VCaP (cell line): ENCODE measurements at regions not wholly inside any gene's neighbourhood (a gene's known extent, or its start where the extent isn't known, plus 50 kb on each side); places are given as distances from the start of the nearest gene placed in this dataset.
A peak's percentile ranks its signal among the peaks of the same experiment; 100 is the strongest.

ENCODE experiments used
- H3K27ac ChIP-seq: fragments of 450-650 bp; 2 replicates; pipeline ENCODE4 v1.5.1; 2017
- TF ChIP-seq, protein P1 (sequence below): fragments of 450-650 bp; conservative IDR thresholded peaks from 2 replicates; pipeline ENCODE4 v1.5.1; 2017; ENCODE audit warnings: mild to moderate bottlenecking, moderate library complexity

DNA sequence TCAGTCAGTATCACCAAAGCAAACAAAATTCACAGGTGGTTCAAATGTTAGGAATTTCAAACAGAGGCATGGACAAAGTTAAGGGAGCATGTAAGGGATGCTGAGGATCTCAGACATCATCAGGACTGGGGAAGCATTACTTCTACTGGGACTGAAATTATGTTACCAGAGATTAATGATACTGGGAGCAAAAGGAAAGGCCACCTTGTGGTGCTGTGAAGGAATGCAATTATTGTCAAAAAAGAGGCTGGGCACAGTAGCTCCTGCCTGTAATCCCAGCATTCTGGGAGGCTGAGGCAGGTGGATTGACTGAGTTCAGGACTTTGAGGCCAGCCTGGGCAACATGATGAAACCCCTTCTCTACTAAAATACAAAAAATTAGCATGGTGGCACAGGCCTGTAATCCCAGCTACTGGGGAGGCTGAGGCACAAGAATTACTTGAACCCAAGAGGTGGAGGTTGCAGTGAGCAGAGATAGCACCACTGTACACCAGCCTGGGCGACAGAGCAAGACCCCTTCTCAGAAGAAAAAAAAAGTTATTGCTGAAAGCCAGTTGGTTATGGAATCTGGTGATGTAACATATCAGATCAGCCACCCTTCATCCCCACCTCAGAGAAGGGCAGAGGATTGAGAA, 954.3 kb downstream of the PCDH7 start:
- H3K27ac ChIP-seq: no peak overlapping the region
- TF ChIP-seq, protein P1, sequence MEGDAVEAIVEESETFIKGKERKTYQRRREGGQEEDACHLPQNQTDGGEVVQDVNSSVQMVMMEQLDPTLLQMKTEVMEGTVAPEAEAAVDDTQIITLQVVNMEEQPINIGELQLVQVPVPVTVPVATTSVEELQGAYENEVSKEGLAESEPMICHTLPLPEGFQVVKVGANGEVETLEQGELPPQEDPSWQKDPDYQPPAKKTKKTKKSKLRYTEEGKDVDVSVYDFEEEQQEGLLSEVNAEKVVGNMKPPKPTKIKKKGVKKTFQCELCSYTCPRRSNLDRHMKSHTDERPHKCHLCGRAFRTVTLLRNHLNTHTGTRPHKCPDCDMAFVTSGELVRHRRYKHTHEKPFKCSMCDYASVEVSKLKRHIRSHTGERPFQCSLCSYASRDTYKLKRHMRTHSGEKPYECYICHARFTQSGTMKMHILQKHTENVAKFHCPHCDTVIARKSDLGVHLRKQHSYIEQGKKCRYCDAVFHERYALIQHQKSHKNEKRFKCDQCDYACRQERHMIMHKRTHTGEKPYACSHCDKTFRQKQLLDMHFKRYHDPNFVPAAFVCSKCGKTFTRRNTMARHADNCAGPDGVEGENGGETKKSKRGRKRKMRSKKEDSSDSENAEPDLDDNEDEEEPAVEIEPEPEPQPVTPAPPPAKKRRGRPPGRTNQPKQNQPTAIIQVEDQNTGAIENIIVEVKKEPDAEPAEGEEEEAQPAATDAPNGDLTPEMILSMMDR: peak; percentile 78

DNA sequence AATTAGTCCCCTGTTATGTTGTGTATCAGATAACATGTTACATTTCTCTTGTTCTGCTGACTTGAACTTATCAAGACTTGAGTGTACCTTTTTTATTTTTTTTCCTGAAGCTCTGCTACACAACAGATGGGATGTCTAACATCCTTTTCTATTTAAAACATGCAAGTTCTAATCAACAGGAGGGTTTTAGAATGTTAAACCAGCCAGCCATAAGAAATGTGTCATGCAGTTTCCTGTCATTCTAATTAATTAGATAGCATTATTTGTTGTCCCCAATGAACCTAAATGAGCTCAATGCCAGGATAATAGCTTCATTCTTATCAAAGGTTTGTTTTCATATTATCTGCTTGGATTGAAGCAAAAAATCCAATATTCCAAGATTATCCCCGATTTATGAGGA, 958.2 kb downstream of the PCDH7 start:
- TF ChIP-seq, protein P1: no peak
- no peak overlapping the region for H3K27ac ChIP-seq

DNA sequence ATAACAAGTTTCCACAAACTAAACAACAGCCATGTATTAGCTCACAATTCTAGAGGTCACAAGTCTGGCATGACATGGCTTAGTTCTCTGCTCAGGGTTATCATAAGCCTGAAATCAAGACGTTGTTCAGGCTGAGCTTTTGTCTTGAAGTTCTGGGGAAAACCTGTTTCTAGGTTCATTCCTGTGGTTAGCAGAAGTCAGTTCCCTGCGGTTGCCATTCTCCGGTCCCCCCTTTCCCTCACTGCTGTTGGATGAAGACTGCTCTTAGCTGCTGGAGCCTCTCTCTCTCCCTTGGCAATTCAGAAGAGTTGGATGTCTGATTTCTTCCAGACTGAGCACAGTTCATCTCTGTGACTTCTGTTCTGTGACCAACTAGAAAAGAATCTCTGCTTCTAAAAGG, 962.6 kb downstream of the PCDH7 start:
- H3K27ac ChIP-seq: no peak overlapping the region
- TF ChIP-seq, protein P1: no peak

DNA sequence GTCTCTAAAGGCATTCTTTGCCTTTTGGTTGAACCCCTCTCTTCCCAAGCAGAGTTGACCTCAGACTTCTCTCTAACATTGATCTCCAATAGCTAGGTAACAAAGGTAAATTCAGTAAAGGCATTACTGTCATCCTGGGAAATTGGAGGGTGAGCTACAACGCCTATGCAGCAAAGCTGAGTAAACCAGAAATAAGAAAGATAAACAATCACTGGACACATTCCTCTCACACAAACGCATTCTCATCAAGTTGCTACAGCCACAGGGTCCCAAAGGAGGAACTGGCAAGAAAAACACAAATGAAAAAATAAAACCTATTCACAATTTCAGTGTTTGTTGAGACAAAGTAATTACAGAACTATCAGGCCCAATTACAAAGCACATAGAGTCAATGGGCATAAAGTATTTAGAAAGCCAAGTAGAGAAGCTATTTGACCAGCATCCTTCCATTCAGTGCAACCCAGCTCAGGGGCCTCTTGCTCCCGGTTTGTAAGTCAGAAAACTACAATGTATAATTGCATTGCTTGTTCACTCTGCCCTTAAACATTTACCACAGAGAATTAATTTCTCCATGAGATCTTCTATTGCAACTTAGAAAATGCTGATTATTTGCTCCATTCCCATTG, 967.7 kb downstream of the PCDH7 start:
- no peak overlapping the region for H3K27ac ChIP-seq
- TF ChIP-seq, protein P1: no peak

DNA sequence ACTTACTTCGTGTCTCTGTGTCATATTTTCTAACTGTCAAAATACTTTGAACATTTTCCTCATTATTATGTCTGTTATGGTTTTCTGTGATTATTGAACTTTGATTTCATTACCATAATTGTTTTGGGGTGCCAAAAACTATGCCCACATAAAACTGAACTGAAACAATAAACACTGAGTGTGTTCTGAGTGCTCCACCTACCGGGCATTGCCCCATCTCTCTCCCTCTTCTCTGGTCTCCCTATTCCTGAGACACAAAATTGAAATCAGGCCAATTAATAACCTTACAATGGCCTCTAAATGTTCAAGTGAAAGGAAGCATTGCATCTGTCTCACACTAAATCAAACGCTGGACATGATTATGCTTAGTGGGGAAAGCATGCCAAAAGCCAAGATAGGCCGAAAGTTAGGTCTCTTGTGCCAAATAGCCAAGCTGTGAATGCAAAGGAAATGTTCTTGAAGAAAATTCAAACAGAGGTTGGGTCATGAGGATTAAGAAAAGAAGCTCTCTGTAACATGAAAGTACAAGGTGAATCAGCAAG, 972.3 kb downstream of the PCDH7 start:
- H3K27ac ChIP-seq: no peak overlapping the region
- TF ChIP-seq, protein P1: peak; percentile 84

DNA sequence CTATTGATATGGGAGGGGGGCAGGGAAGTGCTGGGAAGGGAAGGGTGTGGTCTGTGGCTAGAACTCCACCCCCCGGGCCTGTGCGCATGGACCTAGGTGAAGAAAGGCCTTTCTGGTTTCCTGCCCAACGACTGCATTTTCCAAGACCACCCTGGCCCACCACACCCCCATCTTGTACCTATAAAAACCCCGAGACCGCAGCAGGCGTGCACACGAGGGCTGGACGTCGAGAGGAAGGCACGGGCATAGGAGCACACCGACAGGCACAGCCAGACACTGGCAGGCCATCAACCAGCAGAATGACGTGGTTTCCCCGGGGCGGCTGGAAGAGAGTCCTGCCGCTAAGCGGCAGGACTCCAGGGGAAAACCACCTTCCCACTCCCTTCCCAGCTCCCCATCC, 981.1 kb downstream of the PCDH7 start:
- TF ChIP-seq, protein P1: no peak
- no peak overlapping the region for H3K27ac ChIP-seq

DNA sequence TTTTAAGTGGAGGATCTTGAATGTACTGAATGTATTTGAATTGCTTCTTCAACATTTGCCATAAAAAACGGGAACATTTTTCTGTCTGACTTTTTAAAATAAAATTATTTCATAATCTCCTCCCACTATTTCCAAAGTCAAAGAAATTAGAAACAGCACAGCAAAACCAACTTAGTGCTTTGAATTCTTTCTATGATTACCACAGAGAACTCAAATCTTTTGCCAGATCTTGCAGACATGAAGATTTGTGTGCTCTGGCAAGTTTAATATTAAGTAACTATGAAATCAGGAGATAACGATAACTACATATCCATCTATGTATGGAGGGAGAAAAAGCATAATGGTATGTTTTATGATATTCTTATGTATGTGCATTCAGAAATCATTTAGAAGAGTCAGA, 982.2 kb downstream of the PCDH7 start:
- TF ChIP-seq, protein P1: no peak
- no peak overlapping the region for H3K27ac ChIP-seq
